GM13976 (cell line): ENCODE measurements at regions not wholly inside any gene's neighbourhood (a gene's known extent, or its start where the extent isn't known, plus 50 kb on each side); places are given as distances from the start of the nearest gene placed in this dataset.
"Not testable (repeated sequence)": the region's sequence is repeated elsewhere in the genome, so short reads cannot be mapped to it uniquely, and the experiment has no call there.

Source experiments
- DNase-seq: peaks from one replicate; pipeline ENCODE4 v3.0.0; 2012; ENCODE audit warnings: low spot score
- in situ Hi-C: fragments of 300-500 bp; cut with MboI; formaldehyde crosslinking; loops from one replicate; pipeline ENCODE4 v1.12.0; 2022; ENCODE audit warnings: low sequenced_read_pairs, mixed read lengths, inconsistent platforms; ENCODE audit not compliant: unreplicated experiment
- TF ChIP-seq, protein P1 (sequence below): IDR thresholded peaks from 2 replicates; pipeline ENCODE4 v1.5.1; 2012; ENCODE audit warnings: borderline replicate concordance, mild to moderate bottlenecking; ENCODE audit not compliant: insufficient read depth; ENCODE audit errors: extremely low read depth, missing control alignments, control extremely low read depth

DNA sequence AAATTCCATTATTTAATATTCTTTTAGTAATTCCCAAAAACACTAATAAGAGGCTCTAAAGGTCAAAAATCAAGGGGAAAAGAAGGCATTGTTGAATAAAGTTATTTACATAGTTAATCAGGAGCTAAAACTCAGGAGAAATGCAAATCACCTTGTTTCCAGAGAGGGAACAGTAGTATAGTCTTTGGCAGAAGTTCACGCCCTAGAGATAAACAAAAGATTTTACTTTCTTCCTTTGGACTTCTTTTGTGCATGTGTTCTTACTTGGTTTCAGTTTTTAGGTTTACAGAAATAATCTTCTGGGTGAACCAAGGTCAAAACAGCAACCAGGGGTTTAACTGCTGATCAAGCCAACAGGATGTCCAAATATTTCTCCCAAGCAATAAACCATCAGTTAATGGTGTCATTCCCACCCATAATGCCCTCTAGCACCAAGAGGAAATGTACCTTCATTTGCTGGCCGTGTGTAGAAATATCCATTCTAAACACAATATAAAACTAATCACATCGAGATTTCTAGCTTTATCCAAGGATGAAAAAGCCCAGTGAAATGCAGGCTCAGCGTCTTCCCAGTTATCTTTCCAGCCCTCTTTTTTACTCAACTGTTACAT is 518.8 kb upstream of the SOX9 start:
- TF ChIP-seq, protein P1, sequence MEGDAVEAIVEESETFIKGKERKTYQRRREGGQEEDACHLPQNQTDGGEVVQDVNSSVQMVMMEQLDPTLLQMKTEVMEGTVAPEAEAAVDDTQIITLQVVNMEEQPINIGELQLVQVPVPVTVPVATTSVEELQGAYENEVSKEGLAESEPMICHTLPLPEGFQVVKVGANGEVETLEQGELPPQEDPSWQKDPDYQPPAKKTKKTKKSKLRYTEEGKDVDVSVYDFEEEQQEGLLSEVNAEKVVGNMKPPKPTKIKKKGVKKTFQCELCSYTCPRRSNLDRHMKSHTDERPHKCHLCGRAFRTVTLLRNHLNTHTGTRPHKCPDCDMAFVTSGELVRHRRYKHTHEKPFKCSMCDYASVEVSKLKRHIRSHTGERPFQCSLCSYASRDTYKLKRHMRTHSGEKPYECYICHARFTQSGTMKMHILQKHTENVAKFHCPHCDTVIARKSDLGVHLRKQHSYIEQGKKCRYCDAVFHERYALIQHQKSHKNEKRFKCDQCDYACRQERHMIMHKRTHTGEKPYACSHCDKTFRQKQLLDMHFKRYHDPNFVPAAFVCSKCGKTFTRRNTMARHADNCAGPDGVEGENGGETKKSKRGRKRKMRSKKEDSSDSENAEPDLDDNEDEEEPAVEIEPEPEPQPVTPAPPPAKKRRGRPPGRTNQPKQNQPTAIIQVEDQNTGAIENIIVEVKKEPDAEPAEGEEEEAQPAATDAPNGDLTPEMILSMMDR: no peak
- in situ Hi-C loops: no loop called here
- DNase-seq: no peak

DNA sequence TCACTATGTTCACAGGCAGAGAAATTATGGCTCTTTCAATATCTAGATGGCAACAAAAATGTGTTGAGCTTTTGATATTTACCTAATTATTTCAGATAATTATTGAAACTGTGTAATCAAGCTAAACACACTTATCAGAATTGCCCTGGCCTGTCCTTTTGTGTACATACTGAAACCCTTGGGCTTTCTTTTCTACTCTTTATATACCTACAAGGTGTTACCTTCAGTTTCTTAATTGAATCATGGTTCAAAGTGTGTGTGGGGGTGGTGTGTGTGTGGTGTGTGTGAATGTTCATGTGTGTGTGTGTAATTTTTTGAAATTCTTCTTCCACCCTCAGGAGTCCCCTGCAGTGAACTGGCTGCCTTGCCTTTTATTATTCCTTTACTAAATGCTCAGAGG is 506.8 kb upstream of the SOX9 start:
- DNase-seq: no peak
- in situ Hi-C loops: no loop called here

DNA sequence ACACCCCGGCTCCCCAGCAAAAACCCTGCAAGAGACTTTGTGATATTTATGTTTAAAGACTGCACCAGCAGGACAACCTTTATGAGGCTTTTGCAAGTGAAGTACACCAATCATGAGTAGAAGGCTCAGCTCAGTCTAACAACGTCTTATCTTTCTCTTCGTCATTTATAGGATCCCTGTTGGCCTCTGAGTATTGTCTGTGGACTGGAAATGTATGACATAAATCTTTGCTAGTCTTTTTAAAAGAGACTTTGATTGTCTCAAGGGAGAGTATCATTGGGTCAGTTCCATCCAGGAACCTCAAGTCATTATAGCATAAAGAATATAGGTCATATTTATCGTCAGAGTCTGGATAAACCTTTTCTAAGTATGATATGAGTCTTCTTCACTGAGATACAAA is 505.0 kb upstream of the SOX9 start:
- no peak for DNase-seq
- TF ChIP-seq, protein P1: no peak
- in situ Hi-C loops: no loop called here

More for the DNA sequence above, 506.8 kb upstream of the SOX9 start:
- TF ChIP-seq, protein P1: no peak

DNA sequence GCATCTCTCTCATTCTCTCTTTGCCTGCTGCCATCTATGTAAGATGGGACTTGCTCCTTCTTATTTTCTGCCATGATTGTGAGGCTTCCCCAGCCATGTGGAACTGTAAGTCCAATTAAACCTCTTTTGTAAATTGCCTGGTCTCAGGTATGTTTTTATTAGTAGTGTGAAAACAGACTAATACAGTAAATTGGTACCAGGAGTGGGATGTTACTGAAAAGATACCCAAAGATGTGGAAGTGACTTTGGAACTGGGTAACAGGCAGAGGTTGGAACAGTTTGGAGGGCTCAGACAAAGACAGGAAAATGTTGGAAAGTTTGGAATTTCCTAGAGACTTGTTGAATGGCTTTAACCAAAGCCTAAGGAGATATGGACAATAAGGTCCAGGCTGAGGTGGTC is 503.1 kb upstream of the SOX9 start:
- in situ Hi-C loops, DNase-seq: not testable (repeated sequence)

DNA sequence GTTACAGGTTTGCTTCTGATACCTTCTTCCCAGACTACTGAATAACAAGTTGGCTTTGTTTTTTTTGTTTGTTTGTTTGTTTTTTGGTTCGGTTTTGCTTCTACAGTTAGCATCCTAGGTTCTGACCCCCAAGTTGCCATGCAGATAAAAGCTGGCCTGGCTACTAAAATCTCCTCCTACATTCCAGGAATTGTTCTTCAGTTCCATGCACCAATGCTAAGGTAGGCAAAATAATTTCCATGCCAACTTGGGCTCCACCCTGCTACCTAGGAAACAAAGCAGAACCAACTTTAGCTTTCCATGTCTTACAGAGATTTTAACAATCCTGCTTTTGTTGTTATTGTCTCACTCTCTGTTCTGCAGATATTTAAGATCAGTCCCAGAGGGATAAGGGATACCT is 495.5 kb upstream of the SOX9 start:
- TF ChIP-seq, protein P1: no peak
- in situ Hi-C loops: no loop called here

DNA sequence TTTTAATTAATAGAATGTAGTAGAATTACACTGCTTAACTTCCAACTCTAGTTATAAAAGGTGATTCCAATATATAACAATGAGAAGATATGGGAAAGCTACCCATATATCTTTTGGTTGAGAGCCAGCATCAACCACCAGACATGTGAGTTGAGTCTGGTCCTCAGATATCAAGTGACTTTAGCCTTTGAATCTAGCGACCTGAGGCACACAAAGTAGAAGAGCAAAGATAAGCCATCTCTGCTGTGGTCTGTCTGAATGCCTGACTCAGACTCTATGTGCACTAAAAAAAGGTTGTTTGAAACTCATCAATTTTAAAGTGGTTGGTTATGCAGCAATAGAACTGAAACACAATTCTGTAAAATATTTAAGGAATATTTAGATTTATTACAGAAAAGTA is 492.5 kb upstream of the SOX9 start:
- in situ Hi-C loops: no loop called here
- DNase-seq: no peak
- TF ChIP-seq, protein P1: no peak

More for the DNA sequence above, 495.5 kb upstream of the SOX9 start:
- DNase-seq: no peak

DNA sequence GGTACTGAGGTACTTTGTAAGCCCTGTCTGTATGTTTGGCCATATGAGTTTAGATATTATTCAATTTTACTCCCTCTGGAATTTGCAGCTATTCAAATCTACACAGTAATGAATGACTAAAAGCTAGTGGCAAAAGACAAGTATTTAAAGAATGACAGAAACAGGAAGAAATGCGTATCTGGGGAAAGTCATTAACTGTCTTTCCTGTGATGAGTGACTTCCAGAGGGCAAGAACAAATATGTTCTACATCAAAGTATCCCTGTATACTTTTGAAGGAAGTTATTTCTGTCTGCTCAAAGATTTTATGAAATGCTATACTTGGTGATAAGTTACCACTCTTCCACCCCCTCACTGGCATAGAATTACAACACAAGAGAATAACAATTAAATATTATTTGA is 489.3 kb upstream of the SOX9 start:
- in situ Hi-C loops: no loop called here
- TF ChIP-seq, protein P1: no peak
- no peak for DNase-seq
